ENCODE measurements at regions not wholly inside any gene's neighbourhood (a gene's known extent, or its start where the extent isn't known, plus 50 kb on each side); places are given as distances from the start of the nearest gene placed in this dataset.

DNA sequence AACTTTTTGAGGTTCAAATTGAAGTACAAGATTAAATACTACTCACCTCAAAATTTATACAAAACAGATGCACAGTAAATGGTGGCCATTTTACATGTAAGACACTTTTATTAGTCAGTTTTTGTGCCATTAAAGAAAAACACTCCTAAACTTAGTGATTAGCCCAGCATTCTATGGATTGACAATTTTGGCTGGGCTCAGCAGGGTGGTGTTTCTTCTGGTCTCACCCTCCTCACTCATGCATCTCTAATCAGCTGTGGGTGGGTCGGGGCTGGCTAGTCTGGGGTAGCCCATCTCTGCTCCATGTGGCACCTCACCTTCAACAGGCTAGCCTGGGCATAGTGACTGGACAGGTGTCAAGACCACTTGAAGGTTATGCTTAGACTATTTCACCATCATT lies 71.6 kb upstream of the BTBD3 start:
- no peak for TF ChIP-seq POLR2AphosphoS5 (IDR thresholded peaks at IDR 0.05; ENCODE audit: low read depth, low read length)
- TF ChIP-seq CTCF (IDR thresholded peaks at IDR 0.05; ENCODE audit: control extremely low read depth in 1 of 3, insufficient read depth in 1 of 3, low read depth in 1 of 3, low read length in 3 of 3): no peak
- no peak for TF ChIP-seq EZH2 (IDR thresholded peaks at IDR 0.05; ENCODE audit: low read depth, low read length, severe bottlenecking)
- TF ChIP-seq, protein P1, sequence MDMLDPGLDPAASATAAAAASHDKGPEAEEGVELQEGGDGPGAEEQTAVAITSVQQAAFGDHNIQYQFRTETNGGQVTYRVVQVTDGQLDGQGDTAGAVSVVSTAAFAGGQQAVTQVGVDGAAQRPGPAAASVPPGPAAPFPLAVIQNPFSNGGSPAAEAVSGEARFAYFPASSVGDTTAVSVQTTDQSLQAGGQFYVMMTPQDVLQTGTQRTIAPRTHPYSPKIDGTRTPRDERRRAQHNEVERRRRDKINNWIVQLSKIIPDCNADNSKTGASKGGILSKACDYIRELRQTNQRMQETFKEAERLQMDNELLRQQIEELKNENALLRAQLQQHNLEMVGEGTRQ (IDR thresholded peaks at IDR 0.05; ENCODE audit: low read length): no peak
- TF ChIP-seq POLR2A (IDR thresholded peaks at IDR 0.05; ENCODE audit: control extremely low read depth in 1 of 2, low read depth in 2 of 2, low read length in 2 of 2): no peak
- TF ChIP-seq SUZ12 (IDR thresholded peaks at IDR 0.05; ENCODE audit: low read length): no peak
- TF ChIP-seq SP4 (IDR thresholded peaks at IDR 0.05; ENCODE audit: low read length): no peak
- no peak for TF ChIP-seq EGR1 (IDR thresholded peaks at IDR 0.05; ENCODE audit: borderline replicate concordance, low read depth, low read length)
- no peak for TF ChIP-seq YY1 (IDR thresholded peaks at IDR 0.05; ENCODE audit: low read depth, low read length)
- no peak for TF ChIP-seq ASH2L (IDR thresholded peaks at IDR 0.05; ENCODE audit: low read length)
- no peak for TF ChIP-seq CEBPB (IDR thresholded peaks at IDR 0.05; ENCODE audit: low read depth, low read length)
- TF ChIP-seq, protein P2, sequence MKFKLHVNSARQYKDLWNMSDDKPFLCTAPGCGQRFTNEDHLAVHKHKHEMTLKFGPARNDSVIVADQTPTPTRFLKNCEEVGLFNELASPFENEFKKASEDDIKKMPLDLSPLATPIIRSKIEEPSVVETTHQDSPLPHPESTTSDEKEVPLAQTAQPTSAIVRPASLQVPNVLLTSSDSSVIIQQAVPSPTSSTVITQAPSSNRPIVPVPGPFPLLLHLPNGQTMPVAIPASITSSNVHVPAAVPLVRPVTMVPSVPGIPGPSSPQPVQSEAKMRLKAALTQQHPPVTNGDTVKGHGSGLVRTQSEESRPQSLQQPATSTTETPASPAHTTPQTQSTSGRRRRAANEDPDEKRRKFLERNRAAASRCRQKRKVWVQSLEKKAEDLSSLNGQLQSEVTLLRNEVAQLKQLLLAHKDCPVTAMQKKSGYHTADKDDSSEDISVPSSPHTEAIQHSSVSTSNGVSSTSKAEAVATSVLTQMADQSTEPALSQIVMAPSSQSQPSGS (IDR thresholded peaks at IDR 0.05; ENCODE audit: low read length): no peak

All from H1 (cell line).